ENCODE measurements at regions not wholly inside any gene's neighbourhood (a gene's known extent, or its start where the extent isn't known, plus 50 kb on each side); places are given as distances from the start of the nearest gene placed in this dataset.

GRCh38 chr9:28600226-28600625 lies 1026.9 kb upstream of the C9orf72 start:
- DNase-seq (ENCODE audit: low read depth) = no peak

DNA sequence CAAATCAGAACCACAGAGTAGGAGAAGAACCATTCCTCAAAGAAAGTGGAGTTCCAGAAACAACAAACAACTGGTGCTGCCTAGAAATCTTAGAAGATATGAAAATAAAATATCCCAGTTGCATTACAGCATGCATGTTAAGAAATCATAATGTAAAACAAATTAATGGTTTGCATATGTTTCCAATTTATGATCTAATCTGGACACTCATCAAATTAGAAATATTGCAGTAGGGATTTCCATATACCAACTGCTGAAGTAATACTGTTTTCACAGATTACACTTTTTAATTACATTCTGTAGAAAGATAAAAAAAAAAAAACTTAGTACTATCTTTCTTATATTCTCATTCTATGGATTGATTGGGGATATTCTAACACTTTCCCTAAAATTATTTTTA lies 1034.6 kb upstream of the C9orf72 start:
- no peak for DNase-seq (ENCODE audit: low read depth)

DNA sequence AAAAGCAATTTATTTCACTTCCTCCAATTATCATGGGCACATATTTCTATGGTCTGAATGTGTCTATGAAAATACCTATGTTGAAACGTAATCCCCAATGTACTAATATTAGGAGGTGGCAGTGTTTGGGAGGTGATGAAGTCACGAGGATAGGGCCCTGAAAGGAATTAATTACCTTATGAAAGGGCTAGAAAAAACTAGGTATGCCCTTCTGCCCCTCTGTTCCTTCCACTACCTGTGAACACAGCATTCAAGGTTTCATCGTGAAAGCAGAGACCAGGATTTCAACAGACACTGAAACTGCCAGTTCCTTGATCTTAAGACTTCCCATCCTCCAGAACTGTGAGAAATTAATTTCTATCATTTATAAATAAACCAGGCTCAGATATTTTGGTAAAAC lies 1037.1 kb upstream of the C9orf72 start:
- no peak for DNase-seq (ENCODE audit: low read depth)

DNA sequence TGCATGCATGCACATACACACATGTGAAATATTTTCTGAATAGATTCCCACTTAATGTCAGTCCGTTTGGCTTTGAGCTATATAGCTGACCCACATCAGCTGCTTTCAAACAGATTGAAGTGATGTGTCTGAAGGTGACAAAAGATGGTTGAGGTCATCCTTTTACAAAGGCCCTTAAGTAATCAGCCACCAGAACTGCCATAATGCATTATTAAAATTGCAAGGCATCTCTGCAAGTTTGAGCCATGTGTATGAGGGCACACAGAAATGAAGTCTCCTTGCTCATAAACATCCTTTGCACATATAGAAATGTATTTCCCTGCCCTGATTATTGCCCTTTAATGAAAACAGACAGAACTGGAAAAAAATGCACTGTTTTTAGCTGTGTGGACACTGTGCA lies 1043.0 kb upstream of the C9orf72 start:
- DNase-seq (ENCODE audit: low read depth) = no peak

GRCh38 chr9:28620011-28620410 lies 1046.7 kb upstream of the C9orf72 start:
- no peak for DNase-seq (ENCODE audit: low read depth)

DNA sequence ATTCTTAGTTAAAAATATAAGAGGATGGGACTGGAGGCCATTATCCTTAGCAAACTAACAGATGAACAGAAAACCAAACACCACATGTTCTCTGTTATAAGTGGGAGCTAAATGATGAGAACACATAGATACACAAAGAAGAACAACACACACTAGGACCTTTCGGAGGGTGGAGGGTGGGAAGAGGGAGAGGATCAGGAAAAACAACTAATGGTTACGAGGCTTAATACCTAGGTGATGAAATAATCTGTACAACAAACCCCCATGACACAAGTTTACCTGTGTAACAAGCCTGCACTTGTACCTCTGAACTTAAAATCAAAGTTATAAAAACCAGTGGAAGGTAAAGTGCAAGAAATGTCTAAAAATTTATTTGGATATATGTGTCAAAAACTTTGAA lies 1047.4 kb upstream of the C9orf72 start:
- no peak for DNase-seq (ENCODE audit: low read depth)

- DNase-seq (ENCODE audit: low read depth) = peak; percentile 5
Measured at GRCh38 chr9:28624771-28625170, 1051.5 kb upstream of the C9orf72 start.

GRCh38 chr9:28628031-28628430 lies 1054.8 kb upstream of the C9orf72 start:
- DNase-seq (ENCODE audit: low read depth) = no peak

DNA sequence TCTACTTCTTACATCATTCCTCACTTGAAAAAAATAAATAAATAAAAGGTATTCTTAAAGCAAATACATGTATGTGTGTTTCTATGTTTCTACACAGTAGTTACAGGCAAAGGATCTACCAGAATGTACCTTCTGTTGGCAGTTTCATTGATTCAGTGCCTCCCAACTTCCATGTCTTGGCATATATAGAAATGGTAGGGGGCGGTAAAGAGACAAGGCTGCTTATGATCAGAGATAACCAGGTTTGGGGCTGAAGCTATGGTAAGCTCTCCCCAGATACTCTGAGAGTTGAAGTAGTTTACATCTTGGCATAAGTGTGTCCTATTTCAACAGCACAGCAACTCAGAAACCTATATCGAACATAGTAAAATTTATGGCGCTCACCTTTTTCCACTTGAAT lies 1075.4 kb upstream of the C9orf72 start:
- no peak for DNase-seq (ENCODE audit: low read depth)

GRCh38 chr9:28650327-28650726 lies 1077.0 kb upstream of the C9orf72 start:
- DNase-seq (ENCODE audit: low read depth) = no peak

- DNase-seq (ENCODE audit: low read depth) = no peak
Measured at GRCh38 chr9:28651050-28651722, 1077.9 kb upstream of the C9orf72 start.

- DNase-seq (ENCODE audit: low read depth) = no peak
Measured at GRCh38 chr9:28653216-28653615, 1079.9 kb upstream of the C9orf72 start.

GRCh38 chr9:28656727-28657126 lies 1083.4 kb upstream of the C9orf72 start:
- no peak for DNase-seq (ENCODE audit: low read depth)

DNA sequence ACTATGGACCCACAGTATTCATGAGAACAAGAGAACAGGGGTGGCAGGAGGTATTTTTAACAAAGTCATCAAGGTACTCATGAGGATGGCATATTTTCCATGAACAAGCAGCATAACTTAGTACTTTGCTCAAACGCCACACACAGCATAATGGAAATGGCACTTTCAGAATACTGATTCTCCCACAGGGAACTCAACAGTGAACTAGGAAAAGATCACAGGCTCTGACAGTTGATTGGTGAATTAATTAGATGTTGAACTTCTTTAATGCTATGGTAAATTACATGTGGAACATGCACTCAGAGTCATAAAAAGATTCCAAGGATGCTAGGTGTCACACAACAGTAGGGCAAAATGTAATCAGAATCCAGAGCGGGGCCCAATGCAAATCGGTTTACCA lies 1088.6 kb upstream of the C9orf72 start:
- DNase-seq (ENCODE audit: low read depth) = no peak

- DNase-seq (ENCODE audit: low read depth) = no peak
Measured at GRCh38 chr9:28662675-28663074, 1089.4 kb upstream of the C9orf72 start.

DNA sequence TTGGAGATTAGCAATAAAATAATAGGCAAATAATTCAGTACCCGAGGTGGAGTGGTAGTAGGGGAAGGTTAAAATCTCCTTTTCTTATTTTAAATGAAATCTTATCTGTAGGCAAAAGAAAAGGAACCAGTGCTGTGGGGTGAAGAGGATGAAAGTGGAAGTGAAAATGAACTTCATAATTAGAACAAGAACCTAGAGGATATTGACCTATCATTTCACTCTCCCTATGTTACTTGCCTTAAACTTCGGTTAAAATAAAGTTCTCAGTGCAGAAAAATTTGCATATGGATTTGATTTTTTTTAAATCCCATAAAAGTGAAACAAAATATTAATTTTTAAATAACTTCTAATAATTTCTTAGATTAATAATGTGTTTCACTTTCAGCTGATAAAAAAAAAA lies 1094.9 kb upstream of the C9orf72 start:
- no peak for DNase-seq (ENCODE audit: low read depth)

DNA sequence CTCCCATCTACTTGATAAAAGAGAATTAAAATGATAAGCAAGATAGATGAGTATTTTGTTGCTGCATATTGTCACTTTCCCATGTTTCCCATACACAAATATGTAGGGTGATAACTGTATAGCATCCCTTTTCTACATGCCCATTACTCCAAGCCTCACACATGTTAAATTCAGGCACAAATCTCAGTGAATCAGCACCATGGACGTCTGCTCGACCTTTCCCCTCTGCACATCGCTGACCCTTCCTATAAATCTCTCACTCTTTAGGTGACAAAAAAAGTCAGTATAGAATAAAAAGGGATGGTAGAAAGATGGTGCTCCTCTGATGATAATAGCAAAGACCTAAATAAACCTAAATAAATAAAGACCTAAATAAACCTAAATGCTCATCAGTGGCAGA lies 1097.7 kb upstream of the C9orf72 start:
- DNase-seq (ENCODE audit: low read depth) = no peak

DNA sequence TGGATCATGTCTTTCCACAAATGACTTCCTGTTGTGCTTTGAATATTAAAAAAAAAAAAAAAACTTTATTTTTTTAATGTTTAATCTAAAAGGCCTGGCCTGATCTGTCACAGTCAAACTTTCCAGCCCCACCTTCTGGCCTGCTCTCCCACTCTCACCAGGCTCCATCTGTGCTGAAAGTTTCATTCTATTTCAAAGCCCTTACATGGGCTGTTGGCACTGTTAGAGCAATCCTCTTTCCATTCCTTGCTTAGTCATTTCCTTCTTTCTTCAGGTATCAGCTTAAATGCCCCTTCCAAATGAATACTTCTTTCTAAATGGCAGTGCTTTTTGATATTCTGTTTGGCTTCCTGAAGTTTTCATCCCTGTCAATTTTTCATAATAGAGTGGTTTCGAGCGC lies 1104.8 kb upstream of the C9orf72 start:
- no peak for DNase-seq (ENCODE audit: low read depth)

DNA sequence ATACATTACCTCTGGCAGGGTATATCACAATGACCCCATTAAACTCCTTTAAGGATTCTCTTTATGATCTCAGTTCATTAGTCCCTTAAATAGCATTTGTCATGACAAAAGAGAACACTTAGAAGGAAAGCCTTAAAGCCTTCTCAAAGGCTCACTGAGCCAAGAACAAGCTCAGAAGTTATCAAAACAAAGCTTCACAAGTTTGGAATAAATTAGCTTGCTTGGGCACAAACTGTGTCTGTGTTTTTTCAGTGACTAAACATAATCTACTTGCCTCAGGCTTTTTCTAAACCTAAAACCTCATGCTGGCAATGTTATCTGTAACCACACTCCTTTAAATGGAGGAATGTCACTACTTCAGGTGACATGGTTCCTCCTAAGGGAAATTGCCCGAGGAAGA lies 1114.9 kb upstream of the C9orf72 start:
- DNase-seq (ENCODE audit: low read depth) = no peak

GRCh38 chr9:28692012-28692411 lies 1118.7 kb upstream of the C9orf72 start:
- no peak for DNase-seq (ENCODE audit: low read depth)

- DNase-seq (ENCODE audit: low read depth) = no peak
Measured at GRCh38 chr9:28696960-28697359, 1123.7 kb upstream of the C9orf72 start.

- DNase-seq (ENCODE audit: low read depth) = no peak
Measured at GRCh38 chr9:28699632-28700031, 1126.4 kb upstream of the C9orf72 start.

- DNase-seq (ENCODE audit: low read depth) = no peak
Measured at GRCh38 chr9:28707616-28708015, 1134.3 kb upstream of the C9orf72 start.

DNA sequence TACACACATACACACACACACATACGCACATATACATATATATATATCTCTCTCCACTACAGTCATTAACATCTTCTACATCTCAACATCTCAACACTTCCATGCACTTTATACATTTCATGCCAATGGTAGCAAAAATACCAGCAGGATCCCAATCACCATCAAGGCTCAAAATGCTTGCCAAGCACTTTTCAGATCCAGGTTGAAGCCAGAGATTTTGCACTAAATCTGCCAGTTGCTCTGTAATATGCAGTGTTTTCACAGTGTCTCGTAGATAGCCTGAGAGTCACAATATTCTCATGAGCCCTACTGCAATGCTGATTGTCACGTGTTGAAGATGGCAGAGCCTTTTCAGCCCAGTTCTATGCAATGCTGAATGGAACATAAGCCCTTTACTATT lies 1140.9 kb upstream of the C9orf72 start:
- DNase-seq (ENCODE audit: low read depth) = no peak

Measured in RPMI7951 (cell line).